A549 (cell line): ENCODE measurements at regions not wholly inside any gene's neighbourhood (a gene's known extent, or its start where the extent isn't known, plus 50 kb on each side); places are given as distances from the start of the nearest gene placed in this dataset.
A peak's percentile ranks its signal among the peaks of the same experiment; 100 is the strongest.

Experiments used
- ATAC-seq, 2 experiments: fragments of 200-7000 bp in 1 of 2; fragments of >200 bp in 1 of 2; cut with Nextera tagmentation in 1 of 2; cut with Tn5 transposase in 1 of 2; 3 replicates each; pipeline versions ENCODE4 v1.8.0 to v1.9.1; 2018 to 2020; ENCODE audit warnings: mild to moderate bottlenecking in 1 of 2, moderate library complexity in 1 of 2
- CTCF ChIA-PET: fragments of 300-600 bp; sonication (Branson Sonifier 250); formaldehyde crosslinking; extraction: SDS; loops from one replicate; lab custom pipeline; 2021; ENCODE audit warnings: antibody characterized with exemption, inconsistent platforms; lab: Yijun Ruan, JAX
- POLR2A ChIA-PET: fragments of 350-600 bp; formaldehyde crosslinking; extraction: SDS; loops from one replicate; lab custom pipeline; 2021; ENCODE audit warnings: antibody characterized with exemption, inconsistent platforms; lab: Yijun Ruan, JAX
- DNase-seq, 2 experiments: peaks; one replicate each; pipeline versions ENCODE4 v3.0.0 to v3.0.0-alpha.2; 2011 to 2016; ENCODE audit warnings: low read depth in 1 of 2, low spot score in 1 of 2
- FAIRE-seq: peaks from 2 replicates; lab custom pipeline; 2011; peaks lifted over from hg19 to GRCh38; lab: Jason Lieb, UNC
- H3K27ac ChIP-seq, 2 experiments: fragments of >200 bp; sonication (Bioruptor Twin); formaldehyde crosslinking; 3 replicates each; pipeline ENCODE4 v1.5.1; 2016 to 2017
- H3K4me1 ChIP-seq: fragments of >200 bp; sonication (Bioruptor Twin); formaldehyde crosslinking; 3 replicates; pipeline ENCODE4 v1.6.1; 2016
- H3K4me2 ChIP-seq: fragments of >200 bp; sonication (Bioruptor Twin); formaldehyde crosslinking; 3 replicates; pipeline ENCODE4 v1.6.1; 2016
- H3K4me3 ChIP-seq: fragments of >200 bp; sonication (Bioruptor Twin); formaldehyde crosslinking; 3 replicates; pipeline ENCODE4 v1.5.1; 2016
- H3K9me3 ChIP-seq: fragments of >200 bp; sonication (Bioruptor Twin); formaldehyde crosslinking; 3 replicates; pipeline ENCODE4 v1.6.1; 2016
- EHF ChIP-seq: fragments of 250-450 bp; sonication (Bioruptor Pico); IDR thresholded peaks from 2 replicates; pipeline ENCODE4 v1.5.0; 2020; ENCODE audit warnings: mild to moderate bottlenecking
- ESRRA ChIP-seq: fragments of 150-350 bp; IDR thresholded peaks from 2 replicates; pipeline ENCODE4 v1.6.1; 2014; ENCODE audit warnings: mild to moderate bottlenecking, low read length, borderline replicate concordance
- FOSL2 ChIP-seq, 2 experiments: fragments of 450-650 bp in 1 of 2; fragments of >200 bp in 1 of 2; sonication (Bioruptor Twin) in 1 of 2; formaldehyde crosslinking; IDR thresholded peaks; 2 replicates each; pipeline versions ENCODE4 v1.5.0 to v1.6.1; 2016 to 2020; ENCODE audit warnings: mild to moderate bottlenecking in 1 of 2, moderate library complexity in 1 of 2
- FOXS1 ChIP-seq: fragments of 250-450 bp; sonication (Bioruptor Pico); IDR thresholded peaks from 2 replicates; pipeline ENCODE4 v1.5.0; 2020; ENCODE audit warnings: mild to moderate bottlenecking, moderate library complexity
- GATA3 ChIP-seq: IDR thresholded peaks from 2 replicates; pipeline ENCODE4 v1.6.1; 2012; ENCODE audit warnings: borderline replicate concordance
- HOXB13 ChIP-seq: fragments of 250-450 bp; sonication (Bioruptor Pico); IDR thresholded peaks from 2 replicates; pipeline ENCODE4 v1.5.0; 2020; ENCODE audit warnings: low read depth, mild to moderate bottlenecking, moderate library complexity
- MAZ ChIP-seq: fragments of 150-350 bp; IDR thresholded peaks from 2 replicates; pipeline ENCODE4 v1.6.1; 2014; ENCODE audit warnings: antibody characterized with exemption, low read depth, low read length, borderline replicate concordance
- NR3C1 ChIP-seq: fragments of >200 bp; sonication (Bioruptor Twin); formaldehyde crosslinking; IDR thresholded peaks from 3 replicates; pipeline ENCODE4 v1.6.1; 2017
- PHF8 ChIP-seq: fragments of 200-600 bp; sonication (generic); IDR thresholded peaks from 2 replicates; pipeline ENCODE4 v1.6.1; 2016; ENCODE audit warnings: low read depth, mild to moderate bottlenecking, antibody characterized with exemption, moderate library complexity, borderline replicate concordance
- RARB ChIP-seq: fragments of 250-450 bp; sonication (Bioruptor Pico); IDR thresholded peaks from 2 replicates; pipeline ENCODE4 v1.8.0; 2021; ENCODE audit warnings: mild to moderate bottlenecking, moderate library complexity
- SMC3 ChIP-seq: fragments of >200 bp; sonication (Bioruptor Twin); formaldehyde crosslinking; IDR thresholded peaks from 3 replicates; pipeline ENCODE4 v1.6.1; 2018; ENCODE audit warnings: inconsistent platforms
- TP53 ChIP-seq: fragments of 250-450 bp; sonication (Bioruptor Pico); IDR thresholded peaks from 2 replicates; pipeline ENCODE4 v1.5.0; 2021; ENCODE audit warnings: mild to moderate bottlenecking, moderate library complexity
- ZFP36 ChIP-seq: fragments of 450-650 bp; IDR thresholded peaks from 2 replicates; pipeline ENCODE4 v1.6.1; 2014; ENCODE audit warnings: borderline replicate concordance; ENCODE audit not compliant: partially characterized antibody
- WGBS: methylation state at CpG from one replicate; pipeline ENCODE4 v1.1.6; 2017; ENCODE audit errors: missing lambda C conversion rate; 5-methylcytosine and 5-hydroxymethylcytosine counted together
- TF ChIP-seq, protein P1 (sequence below): fragments of 250-450 bp; sonication (Bioruptor Pico); IDR thresholded peaks from 2 replicates; pipeline ENCODE4 v1.5.0; 2020; ENCODE audit warnings: low read depth, mild to moderate bottlenecking, moderate library complexity
- TF ChIP-seq, protein P2 (sequence below): fragments of >200 bp; sonication (Bioruptor Twin); formaldehyde crosslinking; IDR thresholded peaks from 3 replicates; pipeline ENCODE4 v1.6.1; 2016
- TF ChIP-seq, protein P3 (sequence below): IDR thresholded peaks from 2 replicates; pipeline ENCODE4 v1.6.1; 2012; ENCODE audit warnings: low read depth, borderline replicate concordance

DNA sequence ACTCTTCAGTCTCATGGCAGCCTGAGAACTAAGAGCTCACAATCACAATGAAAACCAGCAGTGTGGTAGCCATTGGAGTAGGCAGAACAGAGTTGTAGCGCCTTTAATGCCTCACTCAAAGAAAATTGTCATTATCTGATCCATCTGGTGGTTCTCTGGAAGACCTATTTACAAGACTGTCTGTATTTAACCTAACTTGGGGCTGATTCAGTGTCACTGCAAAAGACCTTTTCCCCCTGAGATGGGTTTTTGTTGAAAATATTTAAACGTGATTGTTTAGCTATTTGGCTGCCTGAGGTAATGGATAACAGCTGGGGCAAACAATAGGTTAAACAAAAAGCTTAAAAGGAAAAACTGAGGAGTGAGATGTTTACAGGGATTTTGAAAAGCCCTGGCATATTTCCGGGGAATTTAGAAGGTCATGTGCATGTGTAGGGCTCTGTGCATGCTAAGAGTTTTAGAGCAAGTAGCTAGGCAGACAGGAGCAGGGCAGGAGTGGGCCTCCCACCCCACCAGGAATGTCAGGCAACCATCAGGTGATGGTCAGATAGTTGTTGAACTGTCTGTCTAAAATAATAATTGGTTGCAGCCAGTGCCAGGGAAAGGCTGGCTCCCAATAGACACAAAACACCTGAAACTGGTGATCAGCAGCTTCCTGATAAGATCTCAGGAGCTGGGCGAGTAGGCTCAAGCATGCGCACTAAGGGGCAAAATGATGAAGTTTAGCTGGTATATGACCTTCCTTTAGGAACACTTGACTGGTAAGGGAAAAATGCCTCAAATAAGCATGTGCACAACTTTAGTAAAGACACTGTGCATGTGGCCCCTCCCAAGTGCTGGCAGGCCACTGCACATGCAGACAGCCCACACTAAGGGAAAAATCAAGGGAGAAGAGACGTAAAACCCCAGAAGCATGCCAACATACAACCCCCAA lies 70.8 kb upstream of the AKIRIN2 start:
- Histone ChIP-seq H3K4me3 (no peak overlapping the region), H3K9me3 (no peaks in the 10 kb centered on the region), H3K4me2 (peak overlapping the region; percentile 68), H3K27ac (peak overlapping the region; percentile 56 to 79), H3K4me1 (peaks cover 20% of the 10 kb centered on the region)
- ChIA-PET CTCF (interaction anchor here (0.9 to 2.6 kb wide), 5 partner anchors 12 to 49 kb away, joined by 3 to 7 read pairs (median 3); no protein-coding TSS in a partner anchor), POLR2A (no interaction called here)
- DNase-seq (peak in 1 of 2 experiments; percentile 40), ATAC-seq (peak in 1 of 2 experiments; percentile 72; a peak in 4 of 6 replicates), FAIRE-seq (no peak)
- TF ChIP-seq FOSL2 (IDR thresholded peaks at IDR 0.05): no peak
- no peak for TF ChIP-seq FOSL2 (CRISPR knock-in tag; IDR thresholded peaks at IDR 0.05)
- no peak for TF ChIP-seq PHF8
- no peak for TF ChIP-seq NR3C1
- TF ChIP-seq, protein P1, sequence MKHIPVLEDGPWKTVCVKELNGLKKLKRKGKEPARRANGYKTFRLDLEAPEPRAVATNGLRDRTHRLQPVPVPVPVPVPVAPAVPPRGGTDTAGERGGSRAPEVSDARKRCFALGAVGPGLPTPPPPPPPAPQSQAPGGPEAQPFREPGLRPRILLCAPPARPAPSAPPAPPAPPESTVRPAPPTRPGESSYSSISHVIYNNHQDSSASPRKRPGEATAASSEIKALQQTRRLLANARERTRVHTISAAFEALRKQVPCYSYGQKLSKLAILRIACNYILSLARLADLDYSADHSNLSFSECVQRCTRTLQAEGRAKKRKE: no peak
- no peak for TF ChIP-seq TP53 (CRISPR knock-in tag)
- TF ChIP-seq GATA3: peak; percentile 56; the same call in 1 of the 2 replicates
- TF ChIP-seq MAZ: no peak
- TF ChIP-seq FOXS1 (CRISPR knock-in tag): no peak
- WGBS: 32% methylated on average over 6 of the region's 6 CpGs

DNA sequence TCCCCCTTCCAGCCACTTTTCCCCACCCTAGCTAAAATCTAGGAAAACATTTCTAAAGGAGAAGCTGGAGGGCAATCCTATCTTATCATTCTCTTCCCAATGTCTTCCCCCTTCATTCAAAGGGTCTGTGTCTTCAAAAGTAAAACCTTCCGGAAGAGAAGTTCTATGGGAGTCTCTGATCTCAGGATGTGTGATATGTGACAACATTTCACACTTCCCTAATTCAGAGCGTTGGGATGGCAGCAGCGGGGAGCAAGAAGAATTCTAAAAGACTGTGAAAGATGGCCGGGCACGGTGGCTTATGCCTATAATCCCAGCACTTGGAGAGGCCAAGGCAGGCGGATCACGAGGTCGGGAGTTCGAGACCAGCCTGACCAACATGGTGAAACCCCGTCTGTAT lies 65.4 kb upstream of the AKIRIN2 start:
- TF ChIP-seq ZFP36 (no peak), SMC3 (no peak)
- no peaks in the 10 kb centered on the region for H3K9me3 ChIP-seq
- DNase-seq (no peak), ATAC-seq (no peak), FAIRE-seq (no peak)
- no peak overlapping the region for H3K4me3 ChIP-seq
- H3K4me2 ChIP-seq: no peak overlapping the region
- H3K27ac ChIP-seq: no peak overlapping the region
- ChIA-PET CTCF (interaction anchor here (0.6 to 1.1 kb wide), 2 partner anchors 10 to 590 kb away, joined by 3 read pairs; no protein-coding TSS in a partner anchor), POLR2A (no interaction called here)
- WGBS: 90% methylated on average over 10 of the region's 10 CpGs
- peaks cover 7% of the 10 kb centered on the region for H3K4me1 ChIP-seq

DNA sequence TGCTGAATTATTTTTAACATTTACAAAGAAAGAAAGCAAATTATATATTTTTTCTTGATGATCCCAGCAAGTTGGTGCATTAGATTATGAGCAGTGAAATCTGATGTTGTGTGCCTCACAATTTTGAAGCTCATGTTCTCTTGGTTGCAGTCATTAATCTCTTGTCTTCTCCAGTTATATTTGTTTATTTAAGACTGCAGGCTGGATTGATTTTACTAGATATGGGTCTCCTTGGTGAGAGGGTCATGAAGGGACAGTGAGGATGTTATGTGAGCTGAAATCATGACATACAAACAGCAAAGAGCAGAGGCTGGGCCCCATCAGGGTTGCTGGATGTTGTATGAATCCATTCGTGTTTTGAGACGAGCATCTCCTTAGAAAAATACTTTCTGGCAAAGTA lies 64.2 kb upstream of the AKIRIN2 start:
- POLR2A ChIA-PET: no interaction called here
- no peak for DNase-seq
- ATAC-seq: no peak
- Histone ChIP-seq H3K4me1 (no peaks in the 10 kb centered on the region), H3K9me3 (no peaks in the 10 kb centered on the region), H3K4me2 (no peak overlapping the region), H3K4me3 (no peak overlapping the region), H3K27ac (no peak overlapping the region)
- CTCF ChIA-PET: no interaction called here
- FAIRE-seq: no peak
- TF ChIP-seq, protein P2, sequence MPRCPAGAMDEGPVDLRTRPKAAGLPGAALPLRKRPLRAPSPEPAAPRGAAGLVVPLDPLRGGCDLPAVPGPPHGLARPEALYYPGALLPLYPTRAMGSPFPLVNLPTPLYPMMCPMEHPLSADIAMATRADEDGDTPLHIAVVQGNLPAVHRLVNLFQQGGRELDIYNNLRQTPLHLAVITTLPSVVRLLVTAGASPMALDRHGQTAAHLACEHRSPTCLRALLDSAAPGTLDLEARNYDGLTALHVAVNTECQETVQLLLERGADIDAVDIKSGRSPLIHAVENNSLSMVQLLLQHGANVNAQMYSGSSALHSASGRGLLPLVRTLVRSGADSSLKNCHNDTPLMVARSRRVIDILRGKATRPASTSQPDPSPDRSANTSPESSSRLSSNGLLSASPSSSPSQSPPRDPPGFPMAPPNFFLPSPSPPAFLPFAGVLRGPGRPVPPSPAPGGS: no peak
- TF ChIP-seq TP53 (CRISPR knock-in tag) (no peak), RARB (no peak), ESRRA (no peak), HOXB13 (CRISPR knock-in tag) (no peak), SMC3 (no peak), EHF (CRISPR knock-in tag) (no peak)
- TF ChIP-seq, protein P3, sequence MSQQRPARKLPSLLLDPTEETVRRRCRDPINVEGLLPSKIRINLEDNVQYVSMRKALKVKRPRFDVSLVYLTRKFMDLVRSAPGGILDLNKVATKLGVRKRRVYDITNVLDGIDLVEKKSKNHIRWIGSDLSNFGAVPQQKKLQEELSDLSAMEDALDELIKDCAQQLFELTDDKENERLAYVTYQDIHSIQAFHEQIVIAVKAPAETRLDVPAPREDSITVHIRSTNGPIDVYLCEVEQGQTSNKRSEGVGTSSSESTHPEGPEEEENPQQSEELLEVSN: no peak
- WGBS: 88% methylated on average over 2 of the region's 2 CpGs
